NB4 (cell line): ENCODE measurements at regions not wholly inside any gene's neighbourhood (a gene's known extent, or its start where the extent isn't known, plus 50 kb on each side); places are given as distances from the start of the nearest gene placed in this dataset.
A peak's percentile ranks its signal among the peaks of the same experiment; 100 is the strongest.

ENCODE experiments used
- DNase-seq: peaks from one replicate; pipeline ENCODE4 v3.0.0; 2010; ENCODE audit warnings: low read depth
- H3K4me3 ChIP-seq: one replicate; pipeline ENCODE4 v1.5.1; 2011; ENCODE audit warnings: mild to moderate bottlenecking, low read depth, low read length, moderate library complexity
- CTCF ChIP-seq: IDR thresholded peaks from one replicate; pipeline ENCODE4 v1.5.1; 2012; ENCODE audit warnings: low read depth, low read length
- MAX ChIP-seq: IDR thresholded peaks from 2 replicates; pipeline ENCODE4 v1.6.1; 2011; ENCODE audit warnings: low read depth, low read length
- MYC ChIP-seq: IDR thresholded peaks from 2 replicates; pipeline ENCODE4 v1.6.1; 2011; ENCODE audit warnings: low read depth, low read length
- POLR2A ChIP-seq: IDR thresholded peaks from 2 replicates; pipeline ENCODE4 v1.6.1; 2011; ENCODE audit warnings: mild to moderate bottlenecking; ENCODE audit not compliant: insufficient read length; ENCODE audit errors: extremely low read depth

- TF ChIP-seq POLR2A (no peak), MAX (no peak), CTCF (no peak), MYC (no peak)
Measured at GRCh38 chr2:558302-558642, 118.9 kb downstream of the TMEM18 start.

GRCh38 chr2:557635-558301 is 119.4 kb downstream of the TMEM18 start:
- no peak overlapping the region for H3K4me3 ChIP-seq
- TF ChIP-seq MAX (no peak), MYC (no peak), CTCF (no peak), POLR2A (no peak)
- DNase-seq, result no peak

More at GRCh38 chr2:558302-558642, 118.9 kb downstream of the TMEM18 start:
- no peak for DNase-seq
- no peak overlapping the region for H3K4me3 ChIP-seq

DNA sequence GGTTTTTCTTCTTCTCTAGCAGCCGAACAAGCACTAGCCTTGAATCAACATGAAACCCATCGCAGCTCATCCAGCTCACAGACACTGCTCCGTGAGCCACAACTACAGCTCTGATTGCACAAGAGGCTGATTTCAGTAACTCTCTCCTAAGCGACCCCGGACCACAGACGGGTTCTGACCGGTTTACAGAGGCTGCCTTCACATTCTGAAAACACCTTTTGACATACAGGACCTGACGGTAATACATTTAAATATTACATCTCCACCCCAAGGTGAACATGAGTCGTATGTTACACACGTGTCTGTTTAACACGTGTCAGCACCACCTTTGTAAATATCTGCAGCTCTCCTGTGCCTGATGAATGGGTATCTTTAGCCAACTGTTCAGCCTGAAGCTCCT is 120.7 kb downstream of the TMEM18 start:
- TF ChIP-seq CTCF, result no peak
- H3K4me3 ChIP-seq, result no peak overlapping the region
- DNase-seq, result peak; percentile 37

- DNase-seq, result no peak
- no peak overlapping the region for H3K4me3 ChIP-seq
- TF ChIP-seq MYC, result no peak
- TF ChIP-seq POLR2A, result no peak
- no peak for TF ChIP-seq MAX
- TF ChIP-seq CTCF, result no peak
Measured at GRCh38 chr2:555164-555922, 121.9 kb downstream of the TMEM18 start.

DNA sequence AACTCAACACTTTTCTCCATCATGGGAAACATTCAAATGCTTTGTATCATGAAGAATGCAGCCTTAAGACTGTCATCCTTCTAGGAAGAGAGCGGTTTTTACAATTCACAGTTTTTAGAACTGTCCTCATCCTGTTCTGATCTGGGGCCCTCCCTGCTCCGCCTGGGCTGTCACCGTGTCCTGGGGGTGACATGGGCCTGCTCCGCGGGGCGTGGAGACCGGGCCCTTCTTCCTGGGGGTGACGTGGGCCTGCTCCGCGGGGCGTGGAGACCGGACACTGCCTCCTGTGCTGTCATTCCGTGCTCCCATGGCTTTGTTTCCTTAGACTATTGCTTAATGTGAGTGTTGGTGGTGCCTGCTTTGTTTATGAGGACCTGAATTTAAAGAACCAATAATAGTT is 122.8 kb downstream of the TMEM18 start:
- H3K4me3 ChIP-seq, result no peak overlapping the region
- no peak for DNase-seq
- no peak for TF ChIP-seq POLR2A
- no peak for TF ChIP-seq MAX
- no peak for TF ChIP-seq MYC
- no peak for TF ChIP-seq CTCF
